ENCODE measurements at regions not wholly inside any gene's neighbourhood (a gene's known extent, or its start where the extent isn't known, plus 50 kb on each side); places are given as distances from the start of the nearest gene placed in this dataset.

- Histone ChIP-seq H3K4me3 (replicated peaks in 1 of 3) (no peak overlapping the region), H3K36me3 (no peaks in the 10 kb centered on the region), H3K9me3 (no peaks in the 10 kb centered on the region), H3K27me3 (no peaks in the 10 kb centered on the region), H3K27ac (no peak overlapping the region), H3K4me1 (no peaks in the 10 kb centered on the region)
- no peak for DNase-seq
- intact Hi-C loops (cut with DNase I): no loop called here
- TF ChIP-seq CTCF (IDR thresholded peaks at IDR 0.05) (no peak), POLR2A (IDR thresholded peaks at IDR 0.05) (no peak)
- 0 to 73% methylated on average over 1 of the region's 1 CpG for WGBS, 2 donors
These were observed 338.6 kb upstream of the SOX11 start for GRCh38 chr2:5353565-5353964.

GRCh38 chr2:5359397-5359796, 332.8 kb upstream of the SOX11 start:
- Histone ChIP-seq H3K4me1 (no peaks in the 10 kb centered on the region), H3K36me3 (no peaks in the 10 kb centered on the region), H3K9me3 (no peaks in the 10 kb centered on the region), H3K4me3 (replicated peaks in 1 of 3) (no peak overlapping the region), H3K27ac (no peak overlapping the region), H3K27me3 (no peaks in the 10 kb centered on the region)
- DNase-seq: no peak
- WGBS, 2 donors: 84 to 86% methylated on average over 6 of the region's 6 CpGs
- no peak for TF ChIP-seq POLR2A (IDR thresholded peaks at IDR 0.05)
- TF ChIP-seq CTCF (IDR thresholded peaks at IDR 0.05): no peak
- intact Hi-C loops (cut with DNase I): no loop called here

- no peak for DNase-seq
- intact Hi-C loops (cut with DNase I): loop anchor here (10.0 kb wide), 1 partner anchor 1395 kb away; no protein-coding TSS in a partner anchor
- TF ChIP-seq CTCF (IDR thresholded peaks at IDR 0.05): no peak
- no peak for TF ChIP-seq POLR2A (IDR thresholded peaks at IDR 0.05)
- no peaks in the 10 kb centered on the region for H3K27me3 ChIP-seq
- no peaks in the 10 kb centered on the region for H3K4me1 ChIP-seq
- H3K27ac ChIP-seq: no peak overlapping the region
- WGBS, 2 donors: 87 to 93% methylated on average over 9 of the region's 9 CpGs
- no peaks in the 10 kb centered on the region for H3K36me3 ChIP-seq
- no peak overlapping the region for H3K4me3 ChIP-seq (replicated peaks in 1 of 3)
- H3K9me3 ChIP-seq: no peaks in the 10 kb centered on the region
These were observed 332.1 kb upstream of the SOX11 start for GRCh38 chr2:5360081-5360480.

- TF ChIP-seq CTCF (IDR thresholded peaks at IDR 0.05) (no peak), POLR2A (IDR thresholded peaks at IDR 0.05) (no peak)
- H3K4me1 ChIP-seq: no peaks in the 10 kb centered on the region
- H3K27ac ChIP-seq: no peak overlapping the region
- H3K4me3 ChIP-seq (replicated peaks in 1 of 3): no peak overlapping the region
- no peaks in the 10 kb centered on the region for H3K27me3 ChIP-seq
- H3K9me3 ChIP-seq: no peaks in the 10 kb centered on the region
- no peaks in the 10 kb centered on the region for H3K36me3 ChIP-seq
- intact Hi-C loops (cut with DNase I): loop anchor here (10.0 kb wide), 1 partner anchor 1400 kb away; no protein-coding TSS in a partner anchor
- DNase-seq: no peak
- 94 to 95% methylated on average over 4 of the region's 4 CpGs for WGBS, 2 donors
These were observed 327.8 kb upstream of the SOX11 start for GRCh38 chr2:5364361-5364760.

- intact Hi-C loops (cut with DNase I): loop anchor here (10.0 kb wide), 1 partner anchor 1401 kb away; no protein-coding TSS in a partner anchor
These were observed 326.2 kb upstream of the SOX11 start for GRCh38 chr2:5365871-5366461.

More at GRCh38 chr2:5365871-5366461, 326.2 kb upstream of the SOX11 start:
- TF ChIP-seq CTCF (IDR thresholded peaks at IDR 0.05) (peak; percentile 59 to 91 (median 80)), POLR2A (IDR thresholded peaks at IDR 0.05) (no peak)
- 12 to 19% methylated on average over 20 of the region's 20 CpGs for WGBS, 2 donors
- peak; percentile 72 to 83 for DNase-seq
- no peaks in the 10 kb centered on the region for H3K36me3 ChIP-seq
- H3K27ac ChIP-seq: no peak overlapping the region
- H3K4me3 ChIP-seq (replicated peaks in 1 of 3): no peak overlapping the region
- H3K9me3 ChIP-seq: no peaks in the 10 kb centered on the region
- no peaks in the 10 kb centered on the region for H3K4me1 ChIP-seq
- H3K27me3 ChIP-seq: no peaks in the 10 kb centered on the region

All from thyroid gland (tissue), 4 donors.